SH-SY5Y (cell line): ENCODE measurements at regions not wholly inside any gene's neighbourhood (a gene's known extent, or its start where the extent isn't known, plus 50 kb on each side); places are given as distances from the start of the nearest gene placed in this dataset.

ENCODE experiments used
- GATA2 ChIP-seq: IDR thresholded peaks from 2 replicates; pipeline ENCODE4 v1.6.1; 2011; ENCODE audit warnings: mild to moderate bottlenecking, low read depth, low read length
- GATA3 ChIP-seq: IDR thresholded peaks from 2 replicates; pipeline ENCODE4 v1.6.1; 2011; ENCODE audit warnings: low read depth, mild to moderate bottlenecking, low read length, moderate library complexity

DNA sequence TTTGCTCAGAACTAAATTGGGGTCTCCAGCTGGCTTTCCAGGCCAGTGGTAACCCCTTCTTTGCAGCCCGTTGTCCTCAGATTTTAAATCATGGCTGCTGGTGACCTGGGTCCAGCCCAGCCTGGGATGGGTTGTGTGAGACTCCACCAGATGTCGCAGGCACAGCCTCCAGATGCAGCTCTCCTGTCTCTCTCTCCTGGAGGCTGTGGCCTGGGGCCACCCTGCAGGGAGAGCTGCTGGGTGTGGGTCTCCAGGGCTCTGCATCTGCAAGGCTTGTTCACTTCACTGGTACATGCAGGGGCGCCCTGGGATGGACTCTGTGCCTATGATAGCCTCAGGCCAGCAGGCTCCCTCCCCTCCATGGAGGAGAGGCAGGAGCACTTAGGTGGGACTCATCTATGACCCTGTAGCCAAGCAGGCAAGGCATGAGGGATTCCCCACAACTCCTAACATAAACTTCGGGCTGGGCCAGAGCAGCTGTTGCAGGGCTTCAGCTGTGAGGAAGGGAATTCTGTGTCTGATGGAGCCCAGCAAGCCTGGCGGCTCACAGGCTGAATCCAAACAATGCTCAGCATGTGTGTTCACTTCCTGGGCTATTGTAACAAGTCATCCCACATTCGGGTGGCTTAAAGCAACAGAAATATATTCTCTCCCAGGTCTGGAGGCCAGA lies 94.7 kb upstream of the NXT1 start:
- TF ChIP-seq GATA2, result no peak
- TF ChIP-seq GATA3, result no peak
